CD14-positive monocyte (primary cell): ENCODE measurements at regions not wholly inside any gene's neighbourhood (a gene's known extent, or its start where the extent isn't known, plus 50 kb on each side); places are given as distances from the start of the nearest gene placed in this dataset.

ENCODE experiments used
- DNase-seq, 3 donors: peaks; one replicate each; pipeline ENCODE4 v3.0.0-alpha.2; 2011 to 2022
- H2AFZ ChIP-seq: 2 replicates; pipeline ENCODE4 v1.6.0; 2012; ENCODE audit warnings: mild to moderate bottlenecking, low read depth, low read length, inconsistent platforms; ENCODE audit not compliant: insufficient read depth, poor library complexity, severe bottlenecking
- H3K27ac ChIP-seq, 2 donors: 1 replicate in 1 of 2; 2 replicates in 1 of 2; pipeline ENCODE4 v1.5.1; 2012 to 2013; ENCODE audit warnings: low read length in 2 of 2, control low read depth in 1 of 2, inconsistent platforms in 1 of 2, low read depth in 1 of 2, mild to moderate bottlenecking in 1 of 2
- H3K27me3 ChIP-seq, 2 donors: one replicate each; pipeline versions ENCODE4 v1.6.0 to v1.6.1; 2011 to 2013; ENCODE audit warnings: low read length in 2 of 2; ENCODE audit not compliant: control insufficient read depth in 2 of 2, insufficient read depth in 2 of 2
- H3K36me3 ChIP-seq, 2 donors: replicated peaks in 1 of 2; 1 replicate in 1 of 2; 2 replicates in 1 of 2; pipeline versions ENCODE4 v1.5.1 to v1.6.1; 2012 to 2013; ENCODE audit warnings: low read length in 2 of 2, control low read depth in 1 of 2, inconsistent platforms in 1 of 2, mild to moderate bottlenecking in 1 of 2; ENCODE audit not compliant: insufficient read depth in 2 of 2, control insufficient read depth in 1 of 2
- H3K4me1 ChIP-seq, 2 donors: 1 replicate in 1 of 2; 2 replicates in 1 of 2; pipeline versions ENCODE4 v1.5.1 to v1.6.1; 2012 to 2013; ENCODE audit warnings: low read length in 2 of 2, control low read depth in 1 of 2, inconsistent platforms in 1 of 2, mild to moderate bottlenecking in 1 of 2, moderate library complexity in 1 of 2; ENCODE audit not compliant: insufficient read depth in 2 of 2, control insufficient read depth in 1 of 2
- H3K4me2 ChIP-seq: replicated peaks from 2 replicates; pipeline ENCODE3; 2012; ENCODE audit warnings: low read length, moderate library complexity, mild to moderate bottlenecking; ENCODE audit not compliant: poor library complexity, severe bottlenecking; ENCODE audit errors: extremely low read depth
- H3K4me3 ChIP-seq, 3 experiments: fragments of 200-600 bp in 1 of 3; sonication (generic) in 1 of 3; replicated peaks in 1 of 3; 1 replicate in 2 of 3; 2 replicates in 1 of 3; pipeline ENCODE4 v1.5.1; 2011 to 2013; ENCODE audit warnings: low read length in 3 of 3, mild to moderate bottlenecking in 3 of 3, control low read depth in 2 of 3, low read depth in 2 of 3, inconsistent platforms in 1 of 3, moderate library complexity in 1 of 3
- H3K79me2 ChIP-seq: 2 replicates; pipeline ENCODE4 v1.6.0; 2012; ENCODE audit warnings: mild to moderate bottlenecking, control low read depth, inconsistent platforms, low read length, moderate library complexity; ENCODE audit not compliant: insufficient read depth
- H3K9ac ChIP-seq: 2 replicates; pipeline ENCODE4 v1.6.0; 2017; ENCODE audit warnings: low read length, mild to moderate bottlenecking; ENCODE audit not compliant: insufficient read depth, poor library complexity, severe bottlenecking
- H3K9me3 ChIP-seq, 2 donors: replicated peaks in 1 of 2; 1 replicate in 1 of 2; 2 replicates in 1 of 2; pipeline versions ENCODE4 v1.5.1 to v1.6.1; 2012 to 2013; ENCODE audit warnings: low read length in 2 of 2, control low read depth in 1 of 2; ENCODE audit not compliant: control insufficient read depth in 1 of 2, insufficient read depth in 1 of 2
- H4K20me1 ChIP-seq: 2 replicates; pipeline ENCODE4 v1.6.0; 2012; ENCODE audit warnings: mild to moderate bottlenecking, low read length, control low read depth, moderate library complexity; ENCODE audit not compliant: insufficient read depth
- H3K27ac Mint-ChIP-seq, 7 donors: one replicate each; pipeline ENCODE4 v1.8.0; 2020; ENCODE audit warnings: mild to moderate bottlenecking in 7 of 7, mixed read lengths in 7 of 7, moderate library complexity in 6 of 7, inconsistent platforms in 2 of 7
- H3K27me3 Mint-ChIP-seq, 3 donors: one replicate each; pipeline ENCODE4 v1.8.0; 2021 to 2022; ENCODE audit warnings: low read depth in 3 of 3, mild to moderate bottlenecking in 3 of 3, mixed read lengths in 3 of 3, moderate library complexity in 3 of 3, inconsistent platforms in 1 of 3
- H3K36me3 Mint-ChIP-seq, 2 donors: one replicate each; pipeline ENCODE4 v1.8.0; 2020; ENCODE audit warnings: mixed read lengths in 2 of 2, inconsistent platforms in 1 of 2, mild to moderate bottlenecking in 1 of 2
- H3K4me1 Mint-ChIP-seq: one replicate; pipeline ENCODE4 v1.8.0; 2020; ENCODE audit warnings: mild to moderate bottlenecking, mixed read lengths
- H3K4me3 Mint-ChIP-seq, 2 donors: one replicate each; pipeline ENCODE4 v1.8.0; 2020; ENCODE audit warnings: mild to moderate bottlenecking in 2 of 2, mixed read lengths in 2 of 2, moderate library complexity in 1 of 2
- H3K9me3 Mint-ChIP-seq, 7 donors: one replicate each; pipeline ENCODE4 v1.8.0; 2020 to 2022; ENCODE audit warnings: mixed read lengths in 7 of 7, mild to moderate bottlenecking in 6 of 7, moderate library complexity in 6 of 7, inconsistent platforms in 2 of 7
- CTCF ChIP-seq: fragments of 200-600 bp; IDR thresholded peaks from one replicate; pipeline ENCODE4 v1.8.0; 2022; ENCODE audit warnings: antibody characterized with exemption, mild to moderate bottlenecking
- WGBS: methylation state at CpG from one replicate; pipeline ENCODE4 v1.1.5; 2013; ENCODE audit warnings: missing lambda C conversion rate; ENCODE audit not compliant: insufficient coverage; 5-methylcytosine and 5-hydroxymethylcytosine counted together
- intact Hi-C, 2 donors: fragments of 100-400 bp; cut with micrococcal nuclease; formaldehyde crosslinking; loops; one replicate each; pipeline versions ENCODE4 v1.15.0 to v1.15.1; 2023

DNA sequence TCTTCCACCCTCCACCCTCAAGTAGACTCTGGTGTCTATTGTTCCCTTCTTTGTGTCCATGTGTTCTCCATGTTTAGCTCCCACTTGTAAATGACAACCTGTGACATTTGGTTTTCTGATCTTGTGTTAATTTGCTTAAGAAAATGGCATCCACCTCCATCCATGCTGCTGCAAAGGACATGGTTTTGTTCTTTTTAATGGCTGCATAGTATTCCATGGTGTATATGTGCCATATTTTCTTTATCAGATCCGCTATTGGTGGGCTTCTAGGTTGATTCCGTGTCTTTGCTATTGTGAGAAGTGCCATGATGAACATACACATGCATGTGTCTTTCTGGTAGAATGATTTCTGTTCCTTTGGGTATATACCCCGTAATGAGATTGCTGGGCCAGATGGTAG is 163.4 kb upstream of the ITGA1 start:
- Mint-ChIP-seq H3K9me3 (peaks cover 0 to 5% (median 3%) of the 10 kb centered on the region in 7 donors), H3K27me3 (peaks cover 0 to 3% (median 2%) of the 10 kb centered on the region in 3 donors), H3K4me3 (no peak overlapping the region), H3K4me1 (no peaks in the 10 kb centered on the region), H3K27ac (no peak overlapping the region), H3K36me3 (no peaks in the 10 kb centered on the region)
- Histone ChIP-seq H3K27me3 (no peaks in the 10 kb centered on the region), H3K4me3 (no peak overlapping the region), H3K27ac (no peak overlapping the region), H3K36me3 (no peaks in the 10 kb centered on the region), H3K9me3 (no peaks in the 10 kb centered on the region), H3K4me2 (no peak overlapping the region), H4K20me1 (no peaks in the 10 kb centered on the region), H3K4me1 (no peaks in the 10 kb centered on the region), H3K9ac (no peak overlapping the region), H2AFZ (no peak overlapping the region), H3K79me2 (no peaks in the 10 kb centered on the region)
- no peak for DNase-seq
- WGBS = no CpG with 5 or more reads among the region's 3 CpGs
- no peak for TF ChIP-seq CTCF
- intact Hi-C loops = no loop called here

GRCh38 chr5:52626312-52626711 is 161.4 kb upstream of the ITGA1 start:
- Histone ChIP-seq H3K27ac (no peak overlapping the region), H3K4me2 (no peak overlapping the region), H2AFZ (no peak overlapping the region), H3K36me3 (no peaks in the 10 kb centered on the region), H3K4me3 (no peak overlapping the region), H3K79me2 (no peaks in the 10 kb centered on the region), H3K27me3 (no peaks in the 10 kb centered on the region), H3K9me3 (peaks cover 0 to 7% of the 10 kb centered on the region in 2 donors), H3K9ac (no peak overlapping the region), H4K20me1 (no peaks in the 10 kb centered on the region), H3K4me1 (no peaks in the 10 kb centered on the region)
- no peak for TF ChIP-seq CTCF
- H3K36me3 Mint-ChIP-seq = no peaks in the 10 kb centered on the region
- H3K27ac Mint-ChIP-seq = no peak overlapping the region
- no peak overlapping the region for H3K4me3 Mint-ChIP-seq
- WGBS = no CpG with 5 or more reads among the region's 3 CpGs
- H3K9me3 Mint-ChIP-seq = peaks cover 0 to 9% (median 3%) of the 10 kb centered on the region in 7 donors
- DNase-seq = no peak
- intact Hi-C loops = no loop called here
- no peaks in the 10 kb centered on the region for H3K4me1 Mint-ChIP-seq
- H3K27me3 Mint-ChIP-seq = peaks cover 0 to 3% (median 0%) of the 10 kb centered on the region in 3 donors
